Stimulated activated naive CD8-positive, alpha-beta T cell treated with anti-CD3 and anti-CD28 coated beads, Interleukin-15, Interleukin-2, amounts not matched to agents 100 U/mL and 50 U/mL, for 24 hours (primary cell): ENCODE measurements at regions not wholly inside any gene's neighbourhood (a gene's known extent, or its start where the extent isn't known, plus 50 kb on each side); places are given as distances from the start of the nearest gene placed in this dataset.

Experiments
- ATAC-seq: fragments of 150-1000 bp; cut with Tn5 transposase; one replicate; pipeline ENCODE4 v1.10.0; 2021
- DNase-seq: peaks from one replicate; pipeline ENCODE4 v3.0.0; 2021

DNA sequence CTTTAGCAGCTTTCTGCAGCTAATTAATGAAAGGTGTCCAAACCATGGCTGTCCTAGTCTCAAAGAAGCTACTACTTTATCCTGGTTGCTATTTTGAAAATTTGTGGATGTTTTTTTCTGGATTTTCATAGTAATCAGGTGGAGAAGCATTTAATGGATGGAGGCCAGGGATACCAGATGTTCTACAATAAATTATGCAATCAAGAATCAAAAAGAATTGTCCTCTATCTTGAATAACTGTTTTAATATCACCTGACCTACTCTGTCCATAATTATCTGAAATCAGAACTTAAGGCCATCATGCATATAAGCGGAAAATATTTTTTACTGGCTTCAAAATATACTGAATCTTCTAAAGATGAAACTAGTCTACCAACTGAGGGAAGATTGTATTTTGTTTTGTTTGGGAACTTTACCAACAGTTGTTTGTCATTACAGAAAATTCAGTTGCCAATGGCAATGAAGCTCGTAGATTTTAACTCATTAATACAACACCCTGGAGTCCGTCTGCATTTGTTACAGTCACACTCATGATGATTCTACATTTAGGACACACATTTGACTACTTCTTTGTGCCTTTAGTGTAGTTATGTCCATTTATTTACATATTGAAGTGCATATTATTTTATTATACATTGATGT lies 762.3 kb upstream of the GRM7 start:
- no peak for DNase-seq
- ATAC-seq, result no peak

DNA sequence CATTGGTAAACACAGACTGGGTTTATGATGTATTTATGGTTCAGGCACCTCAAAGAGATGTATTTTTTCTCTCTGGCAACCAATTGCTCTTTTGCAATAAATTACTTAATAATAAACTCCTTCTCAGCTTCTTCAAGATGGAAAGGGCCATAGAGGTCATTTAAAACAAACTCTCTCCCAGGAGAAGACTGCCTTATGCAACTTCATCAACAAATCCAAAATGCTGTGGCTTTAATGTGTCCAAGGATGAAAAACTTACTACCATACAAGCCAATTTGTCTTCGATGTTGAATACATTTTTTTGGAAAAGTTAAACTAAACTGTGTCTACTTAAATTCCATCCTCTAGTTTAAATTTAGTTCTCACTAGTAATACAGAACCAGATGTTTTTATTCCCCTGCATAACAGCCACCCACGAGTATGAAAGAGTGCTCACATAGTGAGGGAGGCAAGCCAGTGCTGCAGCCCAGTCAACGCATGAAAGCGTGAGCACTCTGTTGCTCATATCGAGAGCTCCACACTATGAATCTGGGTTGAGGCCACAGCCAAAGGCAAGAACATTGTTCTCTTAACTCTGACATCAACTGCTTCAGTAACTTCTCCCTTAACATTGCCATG lies 761.3 kb upstream of the GRM7 start:
- DNase-seq (no peak), ATAC-seq (no peak)

DNA sequence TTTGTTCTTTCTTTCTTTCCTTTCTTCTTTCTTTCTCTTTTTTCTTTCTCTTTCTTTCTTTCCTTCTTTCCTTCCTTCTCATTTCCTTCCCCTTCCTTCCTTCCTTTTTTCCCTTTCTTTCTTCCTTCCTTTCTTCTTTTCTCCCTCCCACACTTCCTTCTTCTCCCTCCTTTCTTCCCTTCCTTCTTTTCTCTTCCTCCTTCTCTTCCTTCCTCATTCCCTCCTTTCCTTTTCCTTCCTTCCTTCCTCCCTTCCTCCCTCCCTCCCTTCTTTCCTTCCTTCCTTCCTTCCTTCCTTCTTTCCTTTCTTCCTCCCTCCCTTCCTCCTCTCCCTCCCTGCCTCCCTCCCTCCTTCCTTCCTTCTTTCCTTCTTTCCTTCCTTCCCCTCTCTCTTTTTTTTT lies 755.7 kb upstream of the GRM7 start:
- DNase-seq, result no peak
- no peak for ATAC-seq

DNA sequence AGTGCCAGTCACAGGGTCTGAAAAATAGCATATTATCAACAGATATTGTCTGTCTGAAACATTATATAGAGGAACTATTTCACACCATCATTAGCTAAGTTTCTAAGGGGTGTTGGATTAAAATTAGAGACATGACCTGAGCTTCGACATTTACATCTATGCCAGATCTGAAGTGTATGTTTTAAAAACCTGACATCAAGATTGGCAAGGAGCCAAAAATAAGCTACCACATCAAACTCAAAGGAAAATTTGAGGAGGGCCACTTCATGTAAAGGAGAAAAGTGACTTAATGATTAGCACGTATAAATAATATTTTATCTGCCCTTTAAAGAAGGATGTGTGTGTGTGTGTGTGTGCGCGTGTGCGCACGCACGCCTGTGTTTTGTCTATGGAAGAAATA lies 752.0 kb upstream of the GRM7 start:
- no peak for DNase-seq
- no peak for ATAC-seq

DNA sequence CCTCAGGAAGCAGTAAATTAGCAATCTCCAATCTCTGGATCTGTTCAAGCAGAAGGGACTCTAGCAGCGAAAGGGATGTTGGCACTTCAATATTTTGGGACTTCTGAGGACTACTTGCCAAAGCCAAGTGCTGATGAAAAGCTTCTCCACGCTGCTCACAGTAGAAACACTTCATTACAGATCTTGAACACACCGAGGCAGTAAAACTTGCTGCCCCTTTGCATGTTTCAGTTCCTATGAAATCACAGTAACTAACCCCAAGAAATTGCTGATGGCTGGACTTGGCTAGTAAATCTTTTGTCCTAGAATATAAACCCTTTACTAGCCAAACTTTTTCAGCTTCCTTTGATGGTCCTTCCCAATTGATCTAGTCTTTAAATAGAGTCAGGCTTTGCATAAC lies 750.5 kb upstream of the GRM7 start:
- ATAC-seq, result no peak

DNA sequence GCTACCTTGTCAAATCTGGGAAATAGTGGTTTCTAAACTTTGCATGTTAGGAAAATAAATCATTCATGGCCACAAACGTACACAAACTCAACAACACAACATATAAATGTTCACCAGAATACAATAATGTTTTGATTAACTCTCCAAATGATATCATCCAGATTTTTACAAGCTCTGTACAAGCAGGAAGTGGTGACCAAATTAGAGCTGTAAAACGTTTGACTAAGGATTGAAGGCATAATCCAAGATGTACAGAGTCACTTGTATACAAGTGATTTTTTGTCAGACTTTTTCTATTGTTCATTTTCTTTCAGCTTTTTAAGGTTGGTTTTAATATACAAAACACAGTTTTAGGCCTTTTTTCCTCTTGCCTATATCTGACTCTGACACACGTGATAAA lies 748.4 kb upstream of the GRM7 start:
- ATAC-seq, result no peak
- DNase-seq, result no peak

More for the DNA sequence above, 750.5 kb upstream of the GRM7 start:
- no peak for DNase-seq

DNA sequence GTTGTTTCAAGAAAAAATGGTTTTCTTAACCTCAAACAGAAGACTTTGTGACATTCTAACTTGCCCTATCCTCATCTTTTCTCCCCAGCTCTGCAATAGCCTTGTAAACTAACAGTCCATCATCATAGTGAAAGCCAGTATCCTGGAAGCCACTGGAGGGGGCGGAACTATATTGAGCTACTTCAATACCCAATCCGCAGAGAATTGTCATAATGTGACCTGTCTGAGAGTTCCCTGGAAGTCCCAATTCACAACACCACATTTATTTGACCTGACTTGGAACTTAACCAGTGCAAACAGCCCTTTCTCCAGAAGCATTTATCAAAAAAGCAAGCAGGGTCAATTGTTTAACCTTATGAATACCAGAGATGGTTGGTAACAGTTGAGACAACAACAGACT lies 747.6 kb upstream of the GRM7 start:
- ATAC-seq, result no peak

DNA sequence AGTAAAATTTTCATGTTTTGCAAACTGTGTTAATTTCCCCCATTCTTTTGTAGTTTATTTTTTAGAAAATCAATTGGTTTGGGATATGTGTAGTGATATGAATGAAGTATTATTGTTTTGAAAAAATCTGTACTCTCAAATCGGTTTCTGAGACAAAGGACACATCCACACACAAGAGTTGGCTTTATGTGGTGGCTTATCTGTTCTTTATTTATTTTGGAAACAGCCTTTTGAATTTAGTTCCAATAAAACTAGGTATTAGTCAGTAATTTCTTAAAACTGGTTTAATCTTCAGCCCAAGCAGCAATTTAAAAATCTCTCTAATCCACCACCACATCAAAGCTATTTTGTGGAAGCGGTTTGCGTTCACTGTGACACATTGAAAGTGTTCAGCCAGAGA lies 741.5 kb upstream of the GRM7 start:
- ATAC-seq (no peak), DNase-seq (no peak)

More for the DNA sequence above, 747.6 kb upstream of the GRM7 start:
- no peak for DNase-seq

DNA sequence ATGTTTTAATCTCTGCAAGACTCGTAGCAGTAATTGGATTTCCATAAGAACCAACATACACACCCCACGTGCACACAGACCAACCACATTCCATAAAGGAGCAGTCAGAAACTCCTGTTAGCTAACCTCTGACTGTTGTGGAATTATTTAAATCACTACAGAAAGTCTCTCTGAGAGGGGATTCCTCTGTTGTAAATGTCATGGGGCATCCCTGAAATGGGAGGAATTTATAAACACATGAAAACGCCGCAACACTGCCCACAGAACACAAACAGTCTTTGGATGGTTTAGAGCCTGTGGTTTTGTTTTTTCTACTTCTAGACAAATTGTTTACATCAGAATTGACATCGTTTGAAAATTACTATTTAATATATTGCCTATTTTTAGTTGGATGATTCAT lies 740.1 kb upstream of the GRM7 start:
- DNase-seq (no peak), ATAC-seq (no peak)

DNA sequence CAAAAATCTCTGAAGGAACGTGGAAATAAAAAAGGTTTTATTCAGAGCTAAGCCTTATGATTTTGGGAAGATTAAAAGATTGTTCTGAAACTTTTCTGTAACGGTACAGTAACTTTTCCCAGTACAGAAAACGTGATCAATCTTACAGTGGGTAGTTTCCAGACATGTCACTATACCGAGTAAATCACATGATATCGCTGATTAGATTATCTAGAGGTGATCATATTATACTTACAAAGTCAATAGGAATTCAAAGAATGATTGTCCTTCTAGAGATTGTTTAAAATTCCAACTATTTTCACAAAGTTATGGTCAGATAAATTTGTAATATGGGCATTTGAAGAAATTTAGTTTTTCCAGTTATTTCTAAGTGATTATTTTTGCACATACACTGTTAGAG lies 736.0 kb upstream of the GRM7 start:
- ATAC-seq (no peak), DNase-seq (no peak)

DNA sequence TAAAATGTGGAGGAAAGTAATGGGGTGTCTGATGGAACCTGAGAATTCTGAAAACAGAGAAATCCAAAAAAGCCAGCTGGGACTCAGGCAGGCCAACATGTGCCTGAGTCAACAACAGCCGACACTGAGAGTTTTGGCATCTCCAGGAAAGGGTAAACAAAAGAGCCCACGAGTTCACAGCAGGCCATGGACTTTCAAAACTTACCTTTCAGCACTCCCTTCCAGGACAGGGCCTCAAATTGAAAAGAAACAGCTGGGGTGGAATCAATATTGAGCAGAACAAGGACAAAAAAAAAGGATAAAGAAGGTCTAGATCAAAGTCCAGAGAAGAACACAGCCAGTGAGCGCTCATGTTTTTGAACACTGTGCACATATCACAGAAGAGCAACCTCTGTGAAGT lies 735.4 kb upstream of the GRM7 start:
- no peak for ATAC-seq
- no peak for DNase-seq

DNA sequence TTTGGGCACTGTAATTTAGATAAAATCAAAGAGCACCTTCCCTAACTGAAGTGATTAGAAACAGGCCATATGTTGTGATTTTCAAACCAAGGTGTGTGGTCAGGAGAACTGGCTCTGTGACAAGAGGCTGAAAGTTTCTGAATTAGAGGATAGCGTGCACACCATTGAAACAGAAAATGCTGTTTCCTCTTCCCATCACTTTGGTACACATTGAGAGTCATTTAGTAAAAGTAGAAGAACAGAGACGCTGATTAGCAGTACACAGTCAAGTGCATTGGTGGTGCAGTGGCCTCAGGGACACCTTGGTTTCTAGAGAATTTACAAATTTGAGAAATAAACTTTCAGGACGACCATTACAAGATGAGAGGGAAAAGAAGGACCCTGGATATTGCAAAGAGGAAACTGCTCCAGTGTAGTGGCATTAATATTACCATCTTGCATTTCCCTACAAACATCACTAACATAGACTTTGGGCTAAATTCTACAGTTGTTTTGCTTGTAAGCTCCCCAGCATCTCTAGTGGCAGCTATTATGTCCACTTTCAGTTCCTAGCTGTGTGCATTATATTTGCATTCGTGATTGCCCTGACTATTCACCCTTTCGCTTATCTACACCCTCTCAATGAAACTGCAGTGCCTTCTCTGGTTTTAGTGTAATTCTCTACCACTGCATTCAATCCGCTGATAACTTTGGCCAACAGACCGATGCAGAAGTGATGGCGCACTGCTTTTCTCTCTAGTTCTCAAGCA lies 728.1 kb upstream of the GRM7 start:
- ATAC-seq, result no peak
- DNase-seq, result no peak

DNA sequence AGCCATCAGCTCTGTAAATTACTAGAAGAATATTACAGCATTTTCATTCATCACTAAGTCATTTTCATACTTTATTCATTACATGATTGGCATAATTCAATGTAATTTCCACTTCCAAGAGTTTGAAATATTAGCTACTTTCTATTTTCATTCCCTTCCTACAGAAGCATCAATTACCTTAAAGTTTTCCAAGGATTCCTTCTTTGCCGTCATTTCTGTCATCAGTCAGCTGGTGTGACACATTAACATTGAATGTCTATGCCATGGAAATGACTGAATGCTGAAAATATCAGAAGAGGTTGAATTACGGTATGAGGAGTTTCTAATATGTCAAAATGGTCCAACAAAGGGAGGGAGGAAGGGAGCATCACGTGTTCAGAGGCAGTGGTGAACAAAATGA lies 718.2 kb upstream of the GRM7 start:
- no peak for DNase-seq
- ATAC-seq, result no peak

DNA sequence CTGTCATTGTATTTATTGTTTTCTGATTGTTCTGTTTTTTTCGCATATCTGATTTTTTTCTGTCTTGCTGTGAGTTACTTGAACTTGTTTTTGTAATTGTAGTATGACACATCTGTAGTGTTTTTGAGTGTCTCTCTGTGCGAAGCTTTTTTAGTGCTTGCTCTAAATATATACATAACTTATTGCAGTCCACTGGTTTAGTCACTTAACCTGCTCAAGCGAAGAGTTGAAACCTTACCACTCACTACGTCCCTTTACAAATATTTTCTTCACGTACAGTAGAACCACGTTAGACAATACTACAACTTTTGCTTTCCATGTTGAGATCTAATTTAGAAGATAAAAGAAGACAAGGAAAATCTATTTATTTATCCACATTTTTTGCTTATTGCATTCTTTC lies 713.0 kb upstream of the GRM7 start:
- no peak for DNase-seq

DNA sequence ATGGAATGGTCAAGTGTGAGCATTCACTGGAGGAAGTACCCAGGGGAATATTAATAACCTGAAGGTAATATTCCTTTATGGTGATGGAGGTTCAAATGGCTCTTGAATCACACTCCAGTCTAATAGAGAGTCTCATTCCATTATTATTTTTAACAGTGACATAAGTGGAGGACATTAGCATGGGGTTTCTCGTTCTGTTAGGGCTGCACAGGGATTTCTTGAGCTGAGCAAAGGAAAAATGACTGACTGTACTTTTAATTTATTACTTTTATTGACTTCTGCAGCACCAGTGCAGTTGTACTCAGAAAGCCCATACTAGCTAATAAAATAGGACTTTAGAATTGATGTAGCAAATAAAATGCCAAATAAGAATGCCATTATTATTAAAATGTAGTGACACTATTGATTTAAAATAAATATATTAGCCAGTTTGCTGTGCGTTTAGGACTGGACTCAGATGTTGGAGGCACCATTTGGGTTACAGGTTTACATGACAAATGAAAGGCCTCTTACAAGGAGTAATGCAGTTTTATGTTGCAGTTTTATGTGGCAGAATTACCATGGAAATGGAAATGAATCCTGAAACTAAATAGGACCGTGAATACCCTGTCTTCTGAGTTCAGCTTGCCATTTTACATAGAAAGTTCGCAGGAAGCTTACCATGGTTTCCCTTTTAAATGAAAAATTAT lies 705.1 kb upstream of the GRM7 start:
- ATAC-seq (no peak), DNase-seq (no peak)

More for the DNA sequence above, 713.0 kb upstream of the GRM7 start:
- ATAC-seq, result no peak

DNA sequence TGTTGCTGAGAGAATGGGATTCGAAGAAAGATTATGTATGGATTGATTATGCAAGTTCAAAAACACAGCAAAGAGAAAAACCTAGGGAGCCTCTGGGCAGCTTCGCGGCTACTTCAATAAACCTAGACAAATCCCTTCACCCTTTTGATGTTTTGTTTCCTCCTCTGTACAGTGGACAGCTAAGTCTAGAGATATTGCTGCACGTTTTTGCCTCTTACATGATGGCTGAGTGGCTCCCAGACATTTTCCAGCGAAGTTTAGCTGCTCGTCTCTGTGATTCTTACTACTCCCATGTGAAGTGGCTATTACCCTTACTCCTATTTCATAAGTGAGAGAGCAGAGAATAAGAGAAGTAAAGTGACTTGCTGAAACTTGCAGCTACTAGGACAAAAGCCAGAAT lies 695.0 kb upstream of the GRM7 start:
- ATAC-seq (no peak), DNase-seq (no peak)

DNA sequence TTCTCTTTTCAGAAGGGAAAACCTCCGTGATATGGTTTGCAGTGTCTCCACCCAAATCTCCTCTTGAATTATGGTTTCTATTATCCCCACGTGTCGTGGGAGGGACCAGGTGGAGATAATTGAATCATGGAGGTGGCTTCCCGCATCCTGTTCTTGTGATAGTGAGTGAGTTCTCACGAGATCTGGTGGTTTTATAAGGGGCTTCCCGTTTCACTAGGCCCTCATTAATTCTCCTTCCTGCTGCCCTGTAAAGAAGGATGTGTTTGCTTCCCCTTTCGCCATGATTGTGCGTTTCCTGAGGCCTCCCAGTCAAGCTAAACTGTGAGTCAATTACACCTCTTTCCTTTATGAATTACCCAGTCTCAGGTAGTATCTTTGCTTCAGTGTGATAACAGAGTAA lies 692.7 kb upstream of the GRM7 start:
- DNase-seq, result no peak
- ATAC-seq, result no peak

DNA sequence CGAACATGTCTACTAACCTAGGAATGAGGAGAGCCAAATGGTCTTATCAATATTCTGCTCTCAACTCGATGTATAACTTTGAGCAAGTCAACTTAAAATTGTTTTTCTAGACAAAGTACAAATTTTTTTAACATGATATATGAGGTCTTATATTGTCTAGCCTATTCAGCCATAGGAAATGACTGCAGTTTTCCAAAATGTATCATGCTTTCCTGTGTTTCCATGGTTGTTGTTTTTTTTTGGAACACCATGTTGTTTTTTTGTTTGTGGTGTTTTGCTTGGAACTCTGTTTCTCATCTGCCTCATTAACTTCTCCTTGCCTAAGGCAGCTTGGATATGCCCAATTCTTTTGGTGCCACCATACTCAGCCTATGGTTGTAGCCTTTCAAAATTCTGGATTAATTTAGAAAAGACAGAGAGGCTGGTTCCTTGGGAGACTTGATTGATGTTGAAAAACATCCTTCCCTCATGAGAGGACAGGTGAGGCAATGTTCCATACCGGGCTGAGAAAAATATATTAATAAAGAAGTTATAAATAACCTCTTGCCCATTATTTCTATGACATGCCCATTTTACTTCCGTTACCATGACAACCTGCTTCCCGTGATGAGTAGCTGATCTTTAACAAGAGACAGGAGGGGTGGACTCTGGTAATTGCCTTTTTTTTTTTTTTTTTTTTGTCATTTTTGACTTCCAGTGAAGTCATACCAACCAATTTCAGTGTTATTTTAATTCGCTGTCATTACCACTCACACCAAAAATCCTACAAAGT lies 687.9 kb upstream of the GRM7 start:
- ATAC-seq (no peak), DNase-seq (no peak)

DNA sequence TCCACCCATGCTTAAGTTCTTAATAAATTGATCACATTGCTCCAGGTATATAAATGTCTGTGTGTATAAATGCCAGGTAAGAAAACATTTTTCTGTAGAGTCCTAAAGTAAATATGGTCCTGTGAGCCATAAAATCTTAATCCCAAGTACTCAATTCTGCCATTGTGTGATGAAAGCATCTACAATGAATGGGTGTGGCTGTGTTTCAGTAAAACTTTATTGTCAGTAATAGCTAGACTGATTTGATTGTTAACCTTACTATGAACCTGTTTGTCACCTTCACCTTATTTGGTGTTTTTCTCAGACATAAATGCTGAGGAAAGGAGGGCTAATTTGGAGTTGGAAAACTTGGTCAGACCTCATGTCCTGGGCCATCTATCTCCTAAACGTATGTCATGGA lies 683.5 kb upstream of the GRM7 start:
- DNase-seq (no peak), ATAC-seq (no peak)

DNA sequence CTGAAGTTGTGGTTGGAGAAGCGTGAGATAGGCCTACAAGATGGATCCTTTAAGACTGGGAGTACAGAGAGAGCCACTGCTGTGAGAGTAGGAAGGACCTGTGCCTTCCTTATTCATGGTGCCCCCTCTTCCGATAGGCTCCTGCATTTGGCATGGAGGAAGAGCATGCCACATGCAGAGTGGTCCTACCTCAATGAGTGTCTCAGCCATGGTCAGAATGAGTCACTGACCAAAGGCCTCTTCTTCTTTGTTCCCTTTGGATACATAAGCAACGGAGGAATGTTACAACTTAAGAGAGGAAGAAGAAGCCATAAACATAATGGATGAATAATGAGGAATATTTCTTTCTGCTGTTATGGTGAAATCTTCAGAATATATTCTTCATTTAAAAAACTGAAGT lies 681.2 kb upstream of the GRM7 start:
- no peak for DNase-seq
- no peak for ATAC-seq

DNA sequence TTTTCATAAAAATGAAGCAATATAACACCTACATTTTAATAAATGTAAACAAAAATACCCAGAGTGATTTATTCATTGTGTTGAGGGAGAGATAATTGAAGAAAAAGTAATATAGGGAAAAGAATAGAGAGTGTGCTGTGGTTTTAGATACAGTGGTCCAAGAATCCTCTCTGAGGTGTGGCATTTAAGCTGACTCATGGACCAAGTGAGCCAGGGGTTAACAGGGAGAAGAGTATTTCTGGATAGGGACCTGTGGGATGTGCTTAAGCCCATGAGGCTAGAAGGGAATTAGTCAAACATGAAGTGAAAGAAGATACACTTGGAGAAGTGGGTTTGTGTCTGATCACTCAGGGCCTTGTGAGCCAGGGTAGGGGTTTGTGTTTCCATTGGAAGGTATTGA lies 680.7 kb upstream of the GRM7 start:
- DNase-seq (no peak), ATAC-seq (no peak)

DNA sequence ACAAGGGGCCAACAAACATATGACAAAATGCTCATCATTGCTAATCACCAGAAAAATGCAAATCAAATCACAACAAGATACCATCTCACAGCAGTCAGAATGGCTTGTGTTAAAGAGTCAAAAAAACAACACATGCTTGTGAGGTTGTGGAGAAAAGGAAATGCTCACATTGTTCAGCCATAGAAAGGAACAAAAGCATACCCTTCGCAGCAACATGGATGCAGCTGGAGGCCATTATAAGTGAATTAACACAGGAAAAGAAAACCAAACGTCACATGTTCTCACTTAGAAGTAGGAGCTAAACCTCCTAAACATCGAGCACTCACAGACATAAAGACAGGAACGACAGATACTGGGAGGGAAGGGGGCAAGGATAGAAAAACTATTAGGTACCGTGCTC lies 678.4 kb upstream of the GRM7 start:
- ATAC-seq (no peak), DNase-seq (no peak)
